ENCODE measurements at regions not wholly inside any gene's neighbourhood (a gene's known extent, or its start where the extent isn't known, plus 50 kb on each side); places are given as distances from the start of the nearest gene placed in this dataset.

GRCh38 chr15:38010395-38010794 is 76.0 kb downstream of the TMCO5A start:
- no peaks in the 10 kb centered on the region for H4K20me1 ChIP-seq (ENCODE audit: low read depth, low read length)
- H3K9ac ChIP-seq (ENCODE audit: low read length), result no peak overlapping the region
- H3K4me3 ChIP-seq (ENCODE audit: insufficient read depth, low read length, poor library complexity, severe bottlenecking), result no peak overlapping the region
- H3K27me3 ChIP-seq (ENCODE audit: low read length), result no peaks in the 10 kb centered on the region
- H3K9me3 ChIP-seq (ENCODE audit: insufficient read depth, low read length), result no peaks in the 10 kb centered on the region
- no peaks in the 10 kb centered on the region for H3K79me2 ChIP-seq (ENCODE audit: insufficient read depth, low read length)
- H3K9me2 ChIP-seq (replicated peaks; ENCODE audit: insufficient read depth, low read length), result no peaks in the 10 kb centered on the region
- H2AFZ ChIP-seq (ENCODE audit: low read depth, low read length, severe bottlenecking), result no peak overlapping the region
- H3K4me2 ChIP-seq (ENCODE audit: low read depth, low read length, poor library complexity, severe bottlenecking), result no peak overlapping the region
- no peak overlapping the region for H3K27ac ChIP-seq (ENCODE audit: low read depth, low read length)
- H3K36me3 ChIP-seq (ENCODE audit: low read length), result no peaks in the 10 kb centered on the region
- TF ChIP-seq EZH2phosphoT487 (conservative IDR thresholded peaks at IDR 0.05; ENCODE audit: low read length), result no peak
- TF ChIP-seq, protein P1, sequence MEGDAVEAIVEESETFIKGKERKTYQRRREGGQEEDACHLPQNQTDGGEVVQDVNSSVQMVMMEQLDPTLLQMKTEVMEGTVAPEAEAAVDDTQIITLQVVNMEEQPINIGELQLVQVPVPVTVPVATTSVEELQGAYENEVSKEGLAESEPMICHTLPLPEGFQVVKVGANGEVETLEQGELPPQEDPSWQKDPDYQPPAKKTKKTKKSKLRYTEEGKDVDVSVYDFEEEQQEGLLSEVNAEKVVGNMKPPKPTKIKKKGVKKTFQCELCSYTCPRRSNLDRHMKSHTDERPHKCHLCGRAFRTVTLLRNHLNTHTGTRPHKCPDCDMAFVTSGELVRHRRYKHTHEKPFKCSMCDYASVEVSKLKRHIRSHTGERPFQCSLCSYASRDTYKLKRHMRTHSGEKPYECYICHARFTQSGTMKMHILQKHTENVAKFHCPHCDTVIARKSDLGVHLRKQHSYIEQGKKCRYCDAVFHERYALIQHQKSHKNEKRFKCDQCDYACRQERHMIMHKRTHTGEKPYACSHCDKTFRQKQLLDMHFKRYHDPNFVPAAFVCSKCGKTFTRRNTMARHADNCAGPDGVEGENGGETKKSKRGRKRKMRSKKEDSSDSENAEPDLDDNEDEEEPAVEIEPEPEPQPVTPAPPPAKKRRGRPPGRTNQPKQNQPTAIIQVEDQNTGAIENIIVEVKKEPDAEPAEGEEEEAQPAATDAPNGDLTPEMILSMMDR (IDR thresholded peaks at IDR 0.05; ENCODE audit: insufficient read depth, low read length, poor library complexity, severe bottlenecking), result no peak
- no peaks in the 10 kb centered on the region for H3F3A ChIP-seq (ENCODE audit: insufficient read depth)

DNA sequence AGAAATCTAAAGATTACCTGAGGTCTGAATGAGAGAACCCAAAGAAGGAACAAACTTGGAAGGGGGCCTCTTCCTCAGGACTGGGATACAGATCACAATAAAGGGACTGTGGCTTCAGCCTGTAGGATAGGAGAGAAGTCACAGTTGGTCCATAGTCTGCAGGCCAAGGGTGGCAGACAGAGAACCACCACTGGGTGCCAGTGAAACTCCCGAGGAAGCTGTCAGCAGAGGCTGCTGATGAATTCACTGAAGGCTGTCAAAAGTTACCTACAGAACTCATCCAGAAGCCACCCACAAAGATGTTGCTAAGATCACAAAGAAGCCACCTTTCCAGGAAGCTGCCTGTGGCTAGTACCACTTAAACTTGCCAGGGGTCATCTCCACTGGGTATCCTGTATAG is 78.5 kb downstream of the TMCO5A start:
- no peaks in the 10 kb centered on the region for H3K9me3 ChIP-seq (ENCODE audit: insufficient read depth, low read length)
- no peaks in the 10 kb centered on the region for H3K79me2 ChIP-seq (ENCODE audit: insufficient read depth, low read length)
- H3K9me2 ChIP-seq (replicated peaks; ENCODE audit: insufficient read depth, low read length), result no peaks in the 10 kb centered on the region
- no peak overlapping the region for H3K9ac ChIP-seq (ENCODE audit: low read length)
- no peaks in the 10 kb centered on the region for H4K20me1 ChIP-seq (ENCODE audit: low read depth, low read length)
- H3K27ac ChIP-seq (ENCODE audit: low read depth, low read length), result no peak overlapping the region
- H3K27me3 ChIP-seq (ENCODE audit: low read length), result no peaks in the 10 kb centered on the region
- no peak overlapping the region for H2AFZ ChIP-seq (ENCODE audit: low read depth, low read length, severe bottlenecking)
- H3K4me3 ChIP-seq (ENCODE audit: insufficient read depth, low read length, poor library complexity, severe bottlenecking), result no peak overlapping the region
- H3K36me3 ChIP-seq (ENCODE audit: low read length), result no peaks in the 10 kb centered on the region
- no peak overlapping the region for H3K4me2 ChIP-seq (ENCODE audit: low read depth, low read length, poor library complexity, severe bottlenecking)
- TF ChIP-seq, protein P1 (IDR thresholded peaks at IDR 0.05; ENCODE audit: insufficient read depth, low read length, poor library complexity, severe bottlenecking), result no peak
- TF ChIP-seq EZH2phosphoT487 (conservative IDR thresholded peaks at IDR 0.05; ENCODE audit: low read length), result no peak
- no peaks in the 10 kb centered on the region for H3F3A ChIP-seq (ENCODE audit: insufficient read depth)

- no peaks in the 10 kb centered on the region for H3K27me3 ChIP-seq (ENCODE audit: low read length)
- no peaks in the 10 kb centered on the region for H3F3A ChIP-seq (ENCODE audit: insufficient read depth)
- no peaks in the 10 kb centered on the region for H4K20me1 ChIP-seq (ENCODE audit: low read depth, low read length)
- H3K4me3 ChIP-seq (ENCODE audit: insufficient read depth, low read length, poor library complexity, severe bottlenecking), result no peak overlapping the region
- TF ChIP-seq, protein P1 (IDR thresholded peaks at IDR 0.05; ENCODE audit: insufficient read depth, low read length, poor library complexity, severe bottlenecking), result no peak
- TF ChIP-seq EZH2phosphoT487 (conservative IDR thresholded peaks at IDR 0.05; ENCODE audit: low read length), result no peak
- no peaks in the 10 kb centered on the region for H3K36me3 ChIP-seq (ENCODE audit: low read length)
- H3K4me2 ChIP-seq (ENCODE audit: low read depth, low read length, poor library complexity, severe bottlenecking), result no peak overlapping the region
- H3K9me3 ChIP-seq (ENCODE audit: insufficient read depth, low read length), result no peaks in the 10 kb centered on the region
- H2AFZ ChIP-seq (ENCODE audit: low read depth, low read length, severe bottlenecking), result no peak overlapping the region
- H3K9ac ChIP-seq (ENCODE audit: low read length), result no peak overlapping the region
- no peak overlapping the region for H3K27ac ChIP-seq (ENCODE audit: low read depth, low read length)
- no peaks in the 10 kb centered on the region for H3K79me2 ChIP-seq (ENCODE audit: insufficient read depth, low read length)
- no peaks in the 10 kb centered on the region for H3K9me2 ChIP-seq (replicated peaks; ENCODE audit: insufficient read depth, low read length)
These were observed 83.3 kb downstream of the TMCO5A start for GRCh38 chr15:38017721-38018120.
